ENCODE measurements at regions not wholly inside any gene's neighbourhood (a gene's known extent, or its start where the extent isn't known, plus 50 kb on each side); places are given as distances from the start of the nearest gene placed in this dataset.

DNA sequence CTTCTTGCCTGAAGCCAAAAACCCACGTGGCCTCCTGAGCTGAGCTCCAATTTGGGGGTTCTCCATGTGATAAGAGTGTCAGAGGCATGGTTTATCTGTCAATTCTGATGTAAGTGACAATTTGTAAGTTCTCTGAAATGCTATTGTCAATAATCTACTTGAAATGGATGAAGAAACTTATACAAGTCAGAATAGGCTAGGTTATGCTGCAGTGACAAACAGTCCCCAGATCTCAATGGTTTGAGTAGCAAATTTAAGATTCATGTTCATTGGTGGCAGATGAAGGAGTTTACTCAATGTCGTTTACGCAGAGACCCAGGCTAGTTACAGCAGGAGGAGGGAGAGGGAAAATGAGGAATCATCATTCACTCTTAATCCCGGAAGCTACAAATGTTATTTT, 352.4 kb downstream of the KIF16B start:
- Mint-ChIP-seq H3K4me3 (no peak overlapping the region), H3K27ac (no peak overlapping the region), H3K9me3 (peaks cover 6% of the 10 kb centered on the region), H3K36me3 (no peaks in the 10 kb centered on the region), H3K4me1 (no peaks in the 10 kb centered on the region), H3K27me3 (no peaks in the 10 kb centered on the region)

DNA sequence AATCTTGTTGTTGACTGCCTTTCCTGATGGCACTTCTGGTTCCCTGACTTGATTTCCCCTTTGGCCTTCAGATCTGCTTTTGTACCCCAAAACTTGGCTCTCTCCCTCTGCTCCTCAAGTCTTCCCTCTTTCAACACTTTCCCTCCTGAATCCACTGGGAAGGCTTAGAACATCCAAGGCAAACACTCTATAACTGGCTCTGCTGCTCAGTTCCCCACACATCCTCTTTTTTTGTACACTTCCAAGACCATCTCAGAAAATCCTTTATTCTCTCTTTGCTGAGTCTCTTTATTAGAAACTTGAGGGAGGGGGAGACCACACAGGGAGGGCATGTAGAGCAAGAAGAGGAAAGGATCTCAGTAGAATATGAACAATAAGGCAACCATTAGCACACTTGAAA, 354.1 kb downstream of the KIF16B start:
- Mint-ChIP-seq H3K9me3 (peaks cover 6% of the 10 kb centered on the region), H3K36me3 (no peaks in the 10 kb centered on the region), H3K27me3 (no peaks in the 10 kb centered on the region), H3K4me3 (no peak overlapping the region), H3K27ac (no peak overlapping the region), H3K4me1 (no peaks in the 10 kb centered on the region)

DNA sequence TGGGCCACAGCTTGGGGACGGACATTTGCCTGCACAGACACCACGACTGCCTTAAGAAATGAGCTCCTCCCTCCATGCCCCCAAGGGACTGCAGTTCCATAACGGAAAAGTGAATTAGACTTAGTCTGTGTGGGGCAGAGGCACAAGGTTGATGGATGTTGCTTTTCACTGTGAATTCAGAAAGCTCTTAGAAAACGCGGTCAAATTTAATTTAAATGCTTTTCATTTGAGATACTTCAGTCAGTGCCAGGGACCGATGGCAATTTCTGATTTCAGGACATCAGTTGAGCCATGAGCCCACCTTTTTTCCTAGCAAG, 356.4 kb downstream of the KIF16B start:
- no peaks in the 10 kb centered on the region for H3K4me1 Mint-ChIP-seq
- no peaks in the 10 kb centered on the region for H3K27me3 Mint-ChIP-seq
- H3K36me3 Mint-ChIP-seq, result no peaks in the 10 kb centered on the region
- peaks cover 6% of the 10 kb centered on the region for H3K9me3 Mint-ChIP-seq
- H3K27ac Mint-ChIP-seq, result no peak overlapping the region
- no peak overlapping the region for H3K4me3 Mint-ChIP-seq

DNA sequence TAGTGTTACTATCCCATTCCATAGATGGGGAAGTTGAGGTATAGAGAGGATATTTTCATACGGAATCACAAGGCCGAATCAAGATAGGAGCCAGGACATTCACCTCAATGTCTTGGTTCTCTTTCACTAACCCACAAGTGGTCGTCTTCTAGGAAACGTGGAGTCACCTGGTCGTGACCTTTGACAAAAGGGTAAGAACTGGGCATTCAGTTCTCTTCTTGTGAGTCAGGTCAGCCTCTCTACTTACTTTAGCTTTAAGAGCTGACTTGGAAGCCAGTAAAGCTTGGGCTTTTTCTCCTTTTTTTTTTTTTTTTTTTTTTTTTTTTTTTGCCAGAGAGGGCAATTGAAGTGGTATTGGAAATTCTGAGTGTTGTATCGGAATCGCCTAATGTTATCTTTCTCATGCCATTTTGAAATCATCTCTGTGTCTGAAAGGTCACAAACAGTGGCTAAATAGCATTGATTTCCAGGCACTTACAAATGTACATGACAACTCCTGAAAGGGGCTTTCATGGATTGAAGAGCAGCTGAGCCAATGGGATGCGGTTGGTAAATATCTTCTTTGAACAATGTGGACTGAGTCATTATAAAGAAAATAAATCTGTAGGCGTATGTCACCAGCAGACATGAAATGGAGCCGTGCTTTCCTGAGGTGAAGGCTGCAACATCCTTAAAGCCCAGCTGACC, 356.9 kb downstream of the KIF16B start:
- Mint-ChIP-seq H3K27ac (no peak overlapping the region), H3K9me3 (peaks cover 6% of the 10 kb centered on the region), H3K4me1 (no peaks in the 10 kb centered on the region), H3K4me3 (no peak overlapping the region), H3K36me3 (no peaks in the 10 kb centered on the region), H3K27me3 (no peaks in the 10 kb centered on the region)

DNA sequence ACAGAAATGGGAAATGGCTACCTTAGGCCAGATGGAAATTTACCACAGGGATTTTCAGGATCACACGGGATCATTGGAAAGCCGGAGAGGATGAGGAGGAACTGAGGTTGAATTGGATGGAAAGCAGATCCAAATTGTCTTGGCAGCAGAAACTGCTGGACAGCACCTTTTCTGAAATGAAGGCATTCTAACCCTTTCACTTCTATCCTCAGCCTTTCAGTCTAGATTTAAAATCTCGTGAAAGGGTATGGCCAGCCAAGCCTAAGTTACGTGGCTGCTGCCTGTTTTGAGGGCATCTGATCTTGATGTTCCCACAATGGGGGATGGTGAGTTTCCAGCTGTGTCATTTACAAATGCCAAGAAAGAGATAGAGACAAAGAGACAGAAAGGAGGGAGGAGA, 358.2 kb downstream of the KIF16B start:
- Mint-ChIP-seq H3K4me1 (no peaks in the 10 kb centered on the region), H3K4me3 (no peak overlapping the region), H3K27ac (no peak overlapping the region)

DNA sequence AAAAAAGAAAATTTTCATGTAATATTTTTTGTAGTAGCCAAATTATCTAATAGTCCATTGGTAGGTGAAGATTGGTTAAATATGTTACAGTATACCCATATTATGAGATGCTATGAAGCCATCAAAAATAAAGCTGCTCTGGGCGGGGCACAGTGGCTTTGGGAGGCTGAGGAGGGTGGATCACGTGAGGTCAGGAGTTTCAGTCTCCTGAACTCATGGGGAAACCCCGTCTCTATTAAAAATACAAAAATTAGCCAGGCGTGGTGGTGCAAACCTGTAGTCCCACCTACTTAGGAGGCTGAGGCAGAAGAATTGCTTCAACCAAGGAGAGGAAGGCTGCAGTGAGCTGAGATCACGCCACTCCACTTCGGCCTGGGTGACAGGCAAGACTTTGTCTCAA, 360.5 kb downstream of the KIF16B start:
- no peaks in the 10 kb centered on the region for H3K27me3 Mint-ChIP-seq
- no peak overlapping the region for H3K27ac Mint-ChIP-seq
- no peaks in the 10 kb centered on the region for H3K4me1 Mint-ChIP-seq
- no peaks in the 10 kb centered on the region for H3K36me3 Mint-ChIP-seq
- H3K9me3 Mint-ChIP-seq, result no peaks in the 10 kb centered on the region
- H3K4me3 Mint-ChIP-seq, result no peak overlapping the region

More for the DNA sequence above, 358.2 kb downstream of the KIF16B start:
- Mint-ChIP-seq H3K36me3 (no peaks in the 10 kb centered on the region), H3K9me3 (no peaks in the 10 kb centered on the region), H3K27me3 (no peaks in the 10 kb centered on the region)

DNA sequence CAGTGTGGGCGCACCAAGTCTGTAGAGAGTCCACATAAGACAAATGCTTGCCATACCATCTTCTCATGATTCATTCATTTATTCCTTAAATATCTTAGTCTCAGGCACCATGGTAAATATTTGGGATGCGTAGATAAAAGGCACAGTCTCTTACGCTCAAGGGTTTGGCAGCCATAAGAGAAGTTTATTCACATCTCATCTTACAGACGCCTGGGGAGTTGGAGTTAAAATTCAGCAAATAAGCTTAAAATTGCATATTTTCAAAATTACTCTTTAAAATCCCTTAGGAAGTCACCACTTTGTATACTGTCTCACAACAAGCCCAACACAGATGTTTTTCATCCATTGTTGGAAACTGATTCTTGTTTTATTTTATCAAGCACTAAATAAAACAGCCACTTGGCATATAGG, 363.3 kb downstream of the KIF16B start:
- no peaks in the 10 kb centered on the region for H3K9me3 Mint-ChIP-seq
- H3K27ac Mint-ChIP-seq, result no peak overlapping the region

DNA sequence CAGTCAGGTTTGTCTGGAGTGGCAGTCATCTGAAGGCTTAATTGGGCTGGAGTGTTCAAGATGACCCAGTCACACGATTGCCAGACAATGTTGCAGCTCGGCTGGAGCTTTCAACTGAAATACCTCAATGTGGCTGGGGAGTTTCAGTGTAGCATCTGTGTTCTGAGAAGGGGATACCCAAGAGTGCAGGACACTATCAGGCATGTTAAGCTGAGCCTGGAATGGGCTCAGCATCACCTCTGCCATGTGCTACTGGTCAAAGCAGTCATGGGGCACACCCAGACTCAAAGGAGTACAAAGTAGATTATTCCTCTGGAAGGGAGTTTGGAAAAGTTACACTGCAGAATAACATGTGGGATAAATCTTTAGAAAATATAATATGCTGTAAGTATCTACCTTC, 363.9 kb downstream of the KIF16B start:
- Mint-ChIP-seq H3K9me3 (no peaks in the 10 kb centered on the region), H3K27ac (no peak overlapping the region), H3K36me3 (no peaks in the 10 kb centered on the region), H3K4me3 (no peak overlapping the region), H3K27me3 (no peaks in the 10 kb centered on the region), H3K4me1 (no peaks in the 10 kb centered on the region)

More for the DNA sequence above, 363.3 kb downstream of the KIF16B start:
- Mint-ChIP-seq H3K27me3 (no peaks in the 10 kb centered on the region), H3K4me1 (no peaks in the 10 kb centered on the region), H3K4me3 (no peak overlapping the region), H3K36me3 (no peaks in the 10 kb centered on the region)

DNA sequence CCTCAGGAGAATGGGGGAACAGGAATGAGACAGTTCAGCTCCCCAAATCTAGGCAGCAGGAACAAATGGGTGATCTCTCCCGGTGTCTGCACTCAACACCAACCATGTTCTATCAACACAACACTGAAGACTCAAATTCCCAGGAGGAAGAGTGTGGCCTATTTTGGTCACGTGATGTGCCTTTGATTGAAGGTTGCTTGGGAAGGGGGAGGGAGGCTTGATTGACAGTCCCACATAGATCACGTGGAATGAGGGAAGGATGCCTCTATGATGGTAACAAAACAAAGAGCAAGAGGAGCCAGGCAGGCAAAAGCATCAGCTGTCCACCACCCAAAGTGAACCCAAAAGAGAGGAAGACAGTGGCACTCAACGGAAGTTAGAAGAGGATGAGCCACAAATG, 364.8 kb downstream of the KIF16B start:
- Mint-ChIP-seq H3K4me3 (no peak overlapping the region), H3K27ac (no peak overlapping the region)

DNA sequence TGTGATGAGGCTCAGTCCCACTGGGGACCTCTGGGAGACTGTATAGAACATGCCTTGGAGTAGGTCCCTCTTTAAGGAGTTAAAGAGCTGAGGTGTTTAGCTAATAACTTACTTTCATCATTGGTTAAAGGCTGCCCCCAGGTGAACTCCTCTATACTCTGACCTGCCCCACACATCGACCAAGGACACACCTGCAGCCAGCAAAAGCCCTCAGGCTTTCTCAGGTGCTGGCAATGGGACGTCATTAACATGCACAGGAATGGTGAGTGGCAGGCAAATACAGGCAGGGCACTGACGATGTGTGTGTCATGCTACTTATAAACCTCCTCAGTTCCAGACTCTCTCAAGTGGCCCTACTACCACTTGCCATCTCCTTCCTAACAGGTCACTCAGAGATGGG, 366.4 kb downstream of the KIF16B start:
- Mint-ChIP-seq H3K27ac (no peak overlapping the region), H3K9me3 (peaks cover under 1% of the 10 kb centered on the region), H3K4me1 (no peaks in the 10 kb centered on the region), H3K4me3 (no peak overlapping the region), H3K36me3 (no peaks in the 10 kb centered on the region), H3K27me3 (peaks cover under 1% of the 10 kb centered on the region)

More for the DNA sequence above, 364.8 kb downstream of the KIF16B start:
- Mint-ChIP-seq H3K4me1 (no peaks in the 10 kb centered on the region), H3K9me3 (no peaks in the 10 kb centered on the region), H3K36me3 (no peaks in the 10 kb centered on the region), H3K27me3 (no peaks in the 10 kb centered on the region)

DNA sequence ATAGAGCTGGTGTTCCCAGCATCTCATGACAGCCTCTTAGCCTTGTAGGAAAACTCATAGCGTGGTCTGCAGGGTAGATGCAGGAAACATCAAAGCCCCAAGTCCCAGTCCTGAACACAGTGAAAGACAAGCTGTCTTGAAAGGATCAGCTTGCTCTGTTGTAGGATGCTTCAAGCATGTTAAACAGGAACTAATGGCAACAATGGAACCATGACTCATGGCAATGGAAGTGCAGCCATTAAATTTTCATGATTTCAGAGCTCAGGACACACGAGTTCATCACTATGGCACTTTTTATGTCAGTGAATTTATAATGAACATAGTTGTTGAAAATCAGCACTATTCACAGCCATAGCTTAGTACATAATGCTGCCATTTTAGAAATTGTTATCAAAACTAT, 367.7 kb downstream of the KIF16B start:
- Mint-ChIP-seq H3K27me3 (peaks cover 2% of the 10 kb centered on the region), H3K9me3 (peaks cover 6% of the 10 kb centered on the region), H3K27ac (no peak overlapping the region), H3K36me3 (no peaks in the 10 kb centered on the region), H3K4me3 (no peak overlapping the region), H3K4me1 (no peaks in the 10 kb centered on the region)

DNA sequence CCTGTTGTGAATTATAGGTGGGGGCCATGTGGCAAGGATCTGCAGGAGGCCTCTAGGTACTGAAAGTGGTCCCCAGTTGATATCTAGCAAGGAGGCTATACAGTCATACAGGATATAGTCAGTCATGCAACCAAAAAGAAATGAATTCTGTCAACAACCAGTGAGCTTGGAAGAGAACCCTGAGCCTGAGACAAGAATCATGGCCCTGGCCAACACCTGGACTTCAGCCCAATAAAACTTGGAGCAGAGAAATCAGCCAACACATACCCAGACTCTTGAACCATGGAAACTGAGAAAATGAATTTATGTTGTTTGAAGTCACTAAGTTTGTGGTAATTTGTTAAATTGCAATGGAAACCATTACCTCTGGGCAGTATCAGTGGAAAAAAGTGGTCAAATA, 370.2 kb downstream of the KIF16B start:
- Mint-ChIP-seq H3K36me3 (no peaks in the 10 kb centered on the region), H3K27me3 (peaks cover 2% of the 10 kb centered on the region), H3K4me3 (no peak overlapping the region), H3K9me3 (peaks cover 12% of the 10 kb centered on the region), H3K4me1 (no peaks in the 10 kb centered on the region), H3K27ac (no peak overlapping the region)

DNA sequence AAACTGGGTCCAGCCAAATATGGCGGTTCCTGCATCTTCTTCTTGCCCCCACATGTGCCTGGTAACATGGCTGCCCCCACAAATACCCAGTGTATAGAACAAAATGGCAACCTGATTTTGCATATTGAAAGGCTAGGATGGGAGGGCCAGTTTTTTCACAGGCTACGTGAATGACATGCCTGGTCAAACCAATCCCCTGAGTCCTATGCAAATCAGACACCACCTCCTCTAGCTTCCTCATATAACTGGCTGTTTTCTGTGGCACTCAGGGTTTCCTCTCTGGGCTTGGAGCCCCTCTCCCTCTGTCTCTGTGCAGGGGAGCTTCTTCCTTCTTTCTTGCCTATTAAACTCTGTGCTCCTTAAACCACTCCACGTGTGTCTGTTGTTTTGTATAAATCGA, 372.1 kb downstream of the KIF16B start:
- no peak overlapping the region for H3K4me3 Mint-ChIP-seq
- no peaks in the 10 kb centered on the region for H3K4me1 Mint-ChIP-seq
- H3K27me3 Mint-ChIP-seq, result peaks cover 2% of the 10 kb centered on the region
- H3K9me3 Mint-ChIP-seq, result peaks cover 12% of the 10 kb centered on the region
- H3K36me3 Mint-ChIP-seq, result no peaks in the 10 kb centered on the region
- no peak overlapping the region for H3K27ac Mint-ChIP-seq

DNA sequence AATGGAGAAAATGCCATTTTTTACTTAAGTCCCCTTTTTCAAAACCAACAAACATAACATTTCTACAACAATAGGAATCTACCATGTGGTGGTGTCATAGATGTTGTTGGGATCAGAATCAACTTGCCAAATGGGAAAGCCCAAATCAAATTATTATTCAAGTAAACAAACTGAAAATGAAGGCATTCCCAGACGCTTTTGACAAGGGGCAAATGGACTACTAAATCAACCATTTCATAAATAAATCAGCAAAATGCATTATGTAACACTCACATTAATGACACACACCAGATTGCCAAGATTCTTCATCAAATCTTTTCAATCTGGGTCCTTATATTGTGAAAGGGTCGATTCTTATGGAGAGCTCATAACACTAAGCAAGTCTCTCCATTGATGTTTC, 375.6 kb downstream of the KIF16B start:
- H3K9me3 Mint-ChIP-seq, result peaks cover 12% of the 10 kb centered on the region
- H3K4me3 Mint-ChIP-seq, result no peak overlapping the region
- H3K27me3 Mint-ChIP-seq, result peaks cover 2% of the 10 kb centered on the region
- no peaks in the 10 kb centered on the region for H3K4me1 Mint-ChIP-seq
- H3K36me3 Mint-ChIP-seq, result no peaks in the 10 kb centered on the region
- no peak overlapping the region for H3K27ac Mint-ChIP-seq

DNA sequence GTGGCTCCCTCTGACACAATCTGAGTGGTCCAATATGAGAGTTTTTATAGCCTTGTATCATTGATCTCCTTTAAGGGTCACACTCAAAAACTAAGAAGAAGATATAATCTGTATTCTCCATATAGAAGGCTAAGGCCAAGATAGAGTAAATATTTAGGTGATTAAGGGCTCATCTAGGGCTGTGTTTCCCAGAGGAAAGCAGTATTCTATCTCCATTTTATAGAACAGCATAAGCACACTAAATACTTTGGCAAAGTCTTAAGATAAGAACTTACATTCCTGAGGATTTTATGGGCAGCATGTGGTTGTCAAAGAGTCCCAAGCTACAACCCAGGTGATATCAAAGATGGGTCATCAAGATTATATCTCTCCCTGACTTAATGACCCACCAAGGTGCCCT, 377.6 kb downstream of the KIF16B start:
- no peaks in the 10 kb centered on the region for H3K4me1 Mint-ChIP-seq
- H3K27me3 Mint-ChIP-seq, result no peaks in the 10 kb centered on the region
- no peak overlapping the region for H3K4me3 Mint-ChIP-seq
- H3K27ac Mint-ChIP-seq, result no peak overlapping the region
- H3K9me3 Mint-ChIP-seq, result peaks cover 5% of the 10 kb centered on the region
- H3K36me3 Mint-ChIP-seq, result no peaks in the 10 kb centered on the region

DNA sequence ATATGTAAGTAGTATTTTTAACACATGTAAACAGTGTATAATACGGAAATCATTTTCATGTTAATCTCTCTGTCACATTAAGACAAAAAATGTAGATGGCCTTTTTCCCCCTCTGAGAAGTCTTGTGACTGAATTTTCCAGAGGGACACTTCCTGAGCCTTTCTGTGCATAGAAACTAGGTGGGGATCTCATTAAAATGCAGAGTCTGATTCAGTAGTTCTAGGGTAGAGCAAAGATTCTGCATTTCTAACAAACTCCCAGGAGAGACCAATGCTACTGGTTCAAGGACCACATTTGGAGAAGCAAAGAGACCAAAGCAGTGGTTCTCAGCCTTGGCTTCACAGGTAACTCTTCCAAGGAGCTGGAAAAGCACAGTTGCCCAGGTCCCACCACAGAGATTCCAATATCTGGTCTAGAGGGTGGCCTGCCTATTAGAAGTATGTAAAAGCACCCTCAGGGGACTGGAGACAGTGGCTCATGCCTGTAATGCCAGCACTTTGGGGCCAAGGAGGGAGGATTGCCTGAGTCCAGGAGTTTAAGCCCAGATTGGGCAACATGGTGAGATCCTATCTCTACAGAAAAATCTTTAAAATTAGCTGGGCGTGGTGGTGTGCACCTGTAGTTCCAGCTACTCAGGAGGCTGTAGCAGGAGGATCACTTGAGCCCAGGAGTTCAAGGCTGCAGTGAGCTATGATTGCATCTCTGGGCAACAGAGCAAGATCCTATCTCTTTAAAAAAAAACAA, 378.5 kb downstream of the KIF16B start:
- H3K36me3 Mint-ChIP-seq, result no peaks in the 10 kb centered on the region

DNA sequence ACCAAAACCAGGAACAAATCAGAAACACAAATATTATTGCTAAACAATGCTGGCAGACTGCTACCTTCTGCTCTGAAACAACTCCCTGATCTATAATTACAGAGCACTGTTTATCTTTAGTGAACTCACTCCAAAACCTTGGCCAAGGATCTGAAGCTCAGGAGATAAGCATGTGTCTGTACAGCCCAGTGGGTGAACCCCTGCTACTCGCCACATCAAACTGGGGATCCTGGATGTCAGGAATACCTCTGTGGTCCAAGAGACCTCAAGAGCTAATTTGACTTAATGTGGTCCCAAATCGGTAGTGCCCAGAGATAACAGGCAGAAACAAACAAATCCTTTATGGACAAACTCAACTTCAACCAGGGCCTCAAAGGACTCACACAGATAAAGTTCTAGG, 381.8 kb downstream of the KIF16B start:
- H3K4me1 Mint-ChIP-seq, result no peaks in the 10 kb centered on the region
- no peak overlapping the region for H3K27ac Mint-ChIP-seq
- no peaks in the 10 kb centered on the region for H3K27me3 Mint-ChIP-seq
- no peaks in the 10 kb centered on the region for H3K36me3 Mint-ChIP-seq
- H3K4me3 Mint-ChIP-seq, result no peak overlapping the region
- no peaks in the 10 kb centered on the region for H3K9me3 Mint-ChIP-seq

More for the DNA sequence above, 378.5 kb downstream of the KIF16B start:
- Mint-ChIP-seq H3K4me1 (no peaks in the 10 kb centered on the region), H3K27ac (no peak overlapping the region), H3K4me3 (no peak overlapping the region), H3K27me3 (no peaks in the 10 kb centered on the region), H3K9me3 (peaks cover 2% of the 10 kb centered on the region)

Measured in activated naive CD4-positive, alpha-beta T cell treated with anti-CD3 and anti-CD28 coated beads, Interleukin-2, amount 50 U/mL, for 24 hours (primary cell).